ENCODE measurements at regions not wholly inside any gene's neighbourhood (a gene's known extent, or its start where the extent isn't known, plus 50 kb on each side); places are given as distances from the start of the nearest gene placed in this dataset.
"Not testable (repeated sequence)": the region's sequence is repeated elsewhere in the genome, so short reads cannot be mapped to it uniquely, and the experiment has no call there.

GRCh38 chr17:20890338-20890737, 152.5 kb downstream of the USP22 start:
- H3K4me3 ChIP-seq (ENCODE audit: low read depth, low read length): no peak overlapping the region
- TF ChIP-seq CTCF (conservative IDR thresholded peaks at IDR 0.05; ENCODE audit: low read depth, low read length): no peak
- DNase-seq (ENCODE audit: low read depth): no peak

- DNase-seq (ENCODE audit: low read depth); H3K4me3 ChIP-seq (ENCODE audit: low read depth, low read length): not testable (repeated sequence)
Observed at GRCh38 chr17:20895426-20895825, 147.4 kb downstream of the USP22 start.

- H3K4me3 ChIP-seq (ENCODE audit: low read depth, low read length): no peak overlapping the region
- peak; percentile 27 for DNase-seq (ENCODE audit: low read depth)
- peak; percentile 34 for TF ChIP-seq CTCF (conservative IDR thresholded peaks at IDR 0.05; ENCODE audit: low read depth, low read length)
Observed at GRCh38 chr17:20896153-20896649, 146.6 kb downstream of the USP22 start.

- not testable (repeated sequence) for DNase-seq (ENCODE audit: low read depth)
Observed at GRCh38 chr17:20898726-20899125, 144.1 kb downstream of the USP22 start.

GRCh38 chr17:20902496-20902895, 140.3 kb downstream of the USP22 start:
- not testable (repeated sequence) for H3K4me3 ChIP-seq (ENCODE audit: low read depth, low read length)

More at GRCh38 chr17:20898726-20899125, 144.1 kb downstream of the USP22 start:
- not testable (repeated sequence) for H3K4me3 ChIP-seq (ENCODE audit: low read depth, low read length)

GRCh38 chr17:20903549-20903948, 139.3 kb downstream of the USP22 start:
- not testable (repeated sequence) for H3K4me3 ChIP-seq (ENCODE audit: low read depth, low read length); DNase-seq (ENCODE audit: low read depth)

More at GRCh38 chr17:20902496-20902895, 140.3 kb downstream of the USP22 start:
- not testable (repeated sequence) for DNase-seq (ENCODE audit: low read depth)

GRCh38 chr17:20908313-20909267, 134.2 kb downstream of the USP22 start:
- TF ChIP-seq CTCF (conservative IDR thresholded peaks at IDR 0.05; ENCODE audit: low read depth, low read length): peak; percentile 89
- DNase-seq (ENCODE audit: low read depth): peak; percentile 75
- peak overlapping the region; percentile 66 for H3K4me3 ChIP-seq (ENCODE audit: low read depth, low read length)

GRCh38 chr17:20914658-20915057, 128.2 kb downstream of the USP22 start:
- no peak overlapping the region for H3K4me3 ChIP-seq (ENCODE audit: low read depth, low read length)
- no peak for TF ChIP-seq CTCF (conservative IDR thresholded peaks at IDR 0.05; ENCODE audit: low read depth, low read length)
- no peak for DNase-seq (ENCODE audit: low read depth)

- H3K4me3 ChIP-seq (ENCODE audit: low read depth, low read length): no peak overlapping the region
Observed at GRCh38 chr17:20916383-20916782, 126.4 kb downstream of the USP22 start.

GRCh38 chr17:20917610-20918306, 125.1 kb downstream of the USP22 start:
- DNase-seq (ENCODE audit: low read depth); H3K4me3 ChIP-seq (ENCODE audit: low read depth, low read length): not testable (repeated sequence)

More at GRCh38 chr17:20916383-20916782, 126.4 kb downstream of the USP22 start:
- TF ChIP-seq CTCF (conservative IDR thresholded peaks at IDR 0.05; ENCODE audit: low read depth, low read length): no peak
- no peak for DNase-seq (ENCODE audit: low read depth)

Data from choroid plexus epithelial cell (primary cell).